SK-N-MC (cell line): ENCODE measurements at regions not wholly inside any gene's neighbourhood (a gene's known extent, or its start where the extent isn't known, plus 50 kb on each side); places are given as distances from the start of the nearest gene placed in this dataset.
"Not testable (repeated sequence)": the region's sequence is repeated elsewhere in the genome, so short reads cannot be mapped to it uniquely, and the experiment has no call there.

ENCODE experiments used
- DNase-seq: peaks from one replicate; pipeline ENCODE4 v3.0.0-alpha.2; 2011; ENCODE audit warnings: low read depth, low spot score
- H3K27ac ChIP-seq: fragments of 200-600 bp; sonication (generic); 2 replicates; pipeline ENCODE4 v1.5.1; 2016; ENCODE audit warnings: mixed run types
- H3K36me3 ChIP-seq: fragments of 200-600 bp; sonication (generic); 2 replicates; pipeline ENCODE4 v1.6.1; 2017; ENCODE audit warnings: antibody characterized with exemption, low read length, mixed read lengths; ENCODE audit not compliant: insufficient read depth
- H3K4me3 ChIP-seq: fragments of 200-600 bp; sonication (generic); 2 replicates; pipeline ENCODE4 v1.5.1; 2016
- H3K9ac ChIP-seq: fragments of 200-600 bp; sonication (generic); 2 replicates; pipeline ENCODE4 v1.8.0; 2017; ENCODE audit warnings: mixed run types, mixed read lengths; ENCODE audit not compliant: insufficient read length
- H3K9me3 ChIP-seq: fragments of 200-600 bp; sonication (generic); 2 replicates; pipeline ENCODE4 v1.6.1; 2017; ENCODE audit warnings: low read depth, mild to moderate bottlenecking, antibody characterized with exemption, low read length, moderate library complexity, mixed read lengths
- EZH2 ChIP-seq: fragments of 200-600 bp; sonication (generic); IDR thresholded peaks from one replicate; pipeline ENCODE4 v1.6.1; 2017; ENCODE audit warnings: antibody characterized with exemption
- FOXP2 ChIP-seq: optimal IDR thresholded peaks from 2 replicates; pipeline ENCODE3; 2011; ENCODE audit warnings: mild to moderate bottlenecking, moderate library complexity; ENCODE audit not compliant: insufficient read depth; ENCODE audit errors: extremely low read length, control extremely low read depth
- POLR2AphosphoS5 ChIP-seq: IDR thresholded peaks from 2 replicates; pipeline ENCODE4 v1.6.1; 2012; ENCODE audit warnings: mild to moderate bottlenecking, low read depth, low read length, borderline replicate concordance

GRCh38 chr13:21308906-21309305, 132.4 kb downstream of the MRPL57 start:
- no peak for DNase-seq
- no peak overlapping the region for H3K27ac ChIP-seq
- TF ChIP-seq FOXP2 (no peak), EZH2 (no peak), POLR2AphosphoS5 (no peak)
- no peak overlapping the region for H3K9ac ChIP-seq
- no peak overlapping the region for H3K4me3 ChIP-seq
- no peaks in the 10 kb centered on the region for H3K36me3 ChIP-seq
- no peaks in the 10 kb centered on the region for H3K9me3 ChIP-seq

- TF ChIP-seq FOXP2 = no peak
- no peak for TF ChIP-seq POLR2AphosphoS5
- TF ChIP-seq EZH2 = no peak
- Histone ChIP-seq H3K9ac (no peak overlapping the region), H3K9me3 (no peaks in the 10 kb centered on the region), H3K27ac (no peak overlapping the region), H3K36me3 (no peaks in the 10 kb centered on the region), H3K4me3 (no peak overlapping the region)
- DNase-seq = no peak
Measured at GRCh38 chr13:21309542-21310172, 133.2 kb downstream of the MRPL57 start.

- Histone ChIP-seq H3K9ac (no peak overlapping the region), H3K9me3 (no peaks in the 10 kb centered on the region), H3K4me3 (no peak overlapping the region), H3K27ac (no peak overlapping the region), H3K36me3 (no peaks in the 10 kb centered on the region)
- no peak for DNase-seq
- TF ChIP-seq POLR2AphosphoS5 = no peak
- TF ChIP-seq FOXP2 = no peak
- TF ChIP-seq EZH2 = no peak
Measured at GRCh38 chr13:21310220-21310619, 133.8 kb downstream of the MRPL57 start.

GRCh38 chr13:21314976-21315375, 138.5 kb downstream of the MRPL57 start:
- not testable (repeated sequence) for H3K4me3 ChIP-seq, DNase-seq, H3K27ac ChIP-seq, H3K9me3 ChIP-seq, H3K9ac ChIP-seq, H3K36me3 ChIP-seq

- DNase-seq = no peak
- no peak for TF ChIP-seq EZH2
- TF ChIP-seq POLR2AphosphoS5 = no peak
- no peak for TF ChIP-seq FOXP2
- H3K9me3 ChIP-seq = no peaks in the 10 kb centered on the region
- no peak overlapping the region for H3K27ac ChIP-seq
- peaks cover 4% of the 10 kb centered on the region; the same call in 1 of the 2 replicates for H3K36me3 ChIP-seq
- no peak overlapping the region for H3K9ac ChIP-seq
- no peak overlapping the region for H3K4me3 ChIP-seq
Measured at GRCh38 chr13:21316376-21316775, 139.9 kb downstream of the MRPL57 start.

- no peak overlapping the region for H3K27ac ChIP-seq
- peaks cover 4% of the 10 kb centered on the region; the same call in 1 of the 2 replicates for H3K36me3 ChIP-seq
- TF ChIP-seq POLR2AphosphoS5 (no peak), EZH2 (no peak), FOXP2 (no peak)
- H3K4me3 ChIP-seq = no peak overlapping the region
- DNase-seq = no peak
- H3K9ac ChIP-seq = no peak overlapping the region
- H3K9me3 ChIP-seq = no peaks in the 10 kb centered on the region
Measured at GRCh38 chr13:21318891-21319532, 140.1 kb downstream of the ZDHHC20 start.

GRCh38 chr13:21319869-21320641, 139.0 kb downstream of the ZDHHC20 start:
- Histone ChIP-seq H3K27ac (no peak overlapping the region), H3K4me3 (no peak overlapping the region), H3K9me3 (no peaks in the 10 kb centered on the region), H3K36me3 (peaks cover 4% of the 10 kb centered on the region; the same call in 1 of the 2 replicates), H3K9ac (no peak overlapping the region)
- TF ChIP-seq EZH2 = no peak
- DNase-seq = no peak

GRCh38 chr13:21320642-21321034, 138.5 kb downstream of the ZDHHC20 start:
- DNase-seq = no peak
- Histone ChIP-seq H3K27ac (no peak overlapping the region), H3K9me3 (no peaks in the 10 kb centered on the region), H3K4me3 (no peak overlapping the region), H3K36me3 (peaks cover 4% of the 10 kb centered on the region; the same call in 1 of the 2 replicates), H3K9ac (no peak overlapping the region)
- TF ChIP-seq FOXP2 = no peak
- no peak for TF ChIP-seq EZH2
